ENCODE measurements at regions not wholly inside any gene's neighbourhood (a gene's known extent, or its start where the extent isn't known, plus 50 kb on each side); places are given as distances from the start of the nearest gene placed in this dataset.

DNA sequence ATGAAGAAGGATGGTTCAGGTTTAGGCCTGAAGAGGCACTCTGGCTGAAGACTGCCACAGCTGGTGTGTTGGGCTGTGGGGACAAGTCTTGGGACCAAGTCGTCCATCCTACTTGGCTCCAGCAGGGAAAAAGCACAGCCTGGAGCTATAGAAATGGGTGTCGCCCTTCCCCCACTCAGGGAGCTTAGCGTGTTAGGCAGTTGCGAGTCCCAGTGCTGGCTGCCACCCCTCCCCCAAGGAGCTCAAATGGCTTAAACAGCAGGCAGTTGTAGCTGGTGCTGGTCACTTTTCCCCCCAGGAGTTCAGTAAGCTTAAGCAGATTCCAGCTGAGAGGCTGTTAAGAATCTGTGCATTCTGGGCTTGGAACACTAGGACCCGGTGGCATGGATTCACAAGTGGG is 319.5 kb upstream of the POF1B start:
- TF ChIP-seq, protein P1, sequence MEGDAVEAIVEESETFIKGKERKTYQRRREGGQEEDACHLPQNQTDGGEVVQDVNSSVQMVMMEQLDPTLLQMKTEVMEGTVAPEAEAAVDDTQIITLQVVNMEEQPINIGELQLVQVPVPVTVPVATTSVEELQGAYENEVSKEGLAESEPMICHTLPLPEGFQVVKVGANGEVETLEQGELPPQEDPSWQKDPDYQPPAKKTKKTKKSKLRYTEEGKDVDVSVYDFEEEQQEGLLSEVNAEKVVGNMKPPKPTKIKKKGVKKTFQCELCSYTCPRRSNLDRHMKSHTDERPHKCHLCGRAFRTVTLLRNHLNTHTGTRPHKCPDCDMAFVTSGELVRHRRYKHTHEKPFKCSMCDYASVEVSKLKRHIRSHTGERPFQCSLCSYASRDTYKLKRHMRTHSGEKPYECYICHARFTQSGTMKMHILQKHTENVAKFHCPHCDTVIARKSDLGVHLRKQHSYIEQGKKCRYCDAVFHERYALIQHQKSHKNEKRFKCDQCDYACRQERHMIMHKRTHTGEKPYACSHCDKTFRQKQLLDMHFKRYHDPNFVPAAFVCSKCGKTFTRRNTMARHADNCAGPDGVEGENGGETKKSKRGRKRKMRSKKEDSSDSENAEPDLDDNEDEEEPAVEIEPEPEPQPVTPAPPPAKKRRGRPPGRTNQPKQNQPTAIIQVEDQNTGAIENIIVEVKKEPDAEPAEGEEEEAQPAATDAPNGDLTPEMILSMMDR (IDR thresholded peaks at IDR 0.05; ENCODE audit: poor library complexity, severe bottlenecking): no peak
- TF ChIP-seq EP300 (conservative IDR thresholded peaks at IDR 0.05; ENCODE audit: poor library complexity, severe bottlenecking) (no peak), POLR2AphosphoS5 (IDR thresholded peaks at IDR 0.05) (no peak), SMC3 (conservative IDR thresholded peaks at IDR 0.05; ENCODE audit: poor library complexity) (no peak)
